ENCODE measurements at regions not wholly inside any gene's neighbourhood (a gene's known extent, or its start where the extent isn't known, plus 50 kb on each side); places are given as distances from the start of the nearest gene placed in this dataset.

DNA sequence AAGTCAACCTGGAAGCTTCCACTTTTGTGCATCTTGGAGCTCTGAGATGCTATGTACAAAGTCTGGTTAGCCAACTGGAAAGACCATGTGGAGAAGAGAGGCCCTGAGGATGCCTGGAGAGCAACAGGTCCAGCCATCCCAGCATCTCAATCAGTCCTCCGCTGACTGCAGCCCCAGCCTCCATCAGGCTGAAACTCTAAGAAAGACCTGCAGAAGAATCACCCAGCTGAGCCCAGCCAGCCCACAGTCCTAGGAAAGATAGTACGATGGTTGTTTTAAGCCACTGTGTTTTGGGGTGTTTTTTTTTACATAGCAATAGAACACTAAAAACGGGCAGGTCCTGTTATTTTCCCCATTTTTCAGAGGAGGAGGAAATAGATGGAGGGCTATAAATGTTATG lies 84.0 kb downstream of the NCR2 start:
- H3K9me3 ChIP-seq: peaks cover 0 to 7% (median 0%) of the 10 kb centered on the region in 3 donors

GRCh38 chr6:41420186-41420585 lies 84.8 kb downstream of the NCR2 start:
- 58 to 87% methylated on average over 4 of the region's 4 CpGs for WGBS, 2 donors (ENCODE audit: low coverage in 1 of 2)
- H3K36me3 ChIP-seq: no peaks in the 10 kb centered on the region
- ATAC-seq: no peak
- TF ChIP-seq, protein P1, sequence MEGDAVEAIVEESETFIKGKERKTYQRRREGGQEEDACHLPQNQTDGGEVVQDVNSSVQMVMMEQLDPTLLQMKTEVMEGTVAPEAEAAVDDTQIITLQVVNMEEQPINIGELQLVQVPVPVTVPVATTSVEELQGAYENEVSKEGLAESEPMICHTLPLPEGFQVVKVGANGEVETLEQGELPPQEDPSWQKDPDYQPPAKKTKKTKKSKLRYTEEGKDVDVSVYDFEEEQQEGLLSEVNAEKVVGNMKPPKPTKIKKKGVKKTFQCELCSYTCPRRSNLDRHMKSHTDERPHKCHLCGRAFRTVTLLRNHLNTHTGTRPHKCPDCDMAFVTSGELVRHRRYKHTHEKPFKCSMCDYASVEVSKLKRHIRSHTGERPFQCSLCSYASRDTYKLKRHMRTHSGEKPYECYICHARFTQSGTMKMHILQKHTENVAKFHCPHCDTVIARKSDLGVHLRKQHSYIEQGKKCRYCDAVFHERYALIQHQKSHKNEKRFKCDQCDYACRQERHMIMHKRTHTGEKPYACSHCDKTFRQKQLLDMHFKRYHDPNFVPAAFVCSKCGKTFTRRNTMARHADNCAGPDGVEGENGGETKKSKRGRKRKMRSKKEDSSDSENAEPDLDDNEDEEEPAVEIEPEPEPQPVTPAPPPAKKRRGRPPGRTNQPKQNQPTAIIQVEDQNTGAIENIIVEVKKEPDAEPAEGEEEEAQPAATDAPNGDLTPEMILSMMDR (IDR thresholded peaks at IDR 0.05): no peak
- no peak for TF ChIP-seq EP300 (IDR thresholded peaks at IDR 0.05)
- TF ChIP-seq POLR2AphosphoS5 (IDR thresholded peaks at IDR 0.05): no peak
- no peak for TF ChIP-seq POLR2A (IDR thresholded peaks at IDR 0.05)
- H3K4me1 ChIP-seq: peaks cover 0 to 8% (median 0%) of the 10 kb centered on the region in 3 donors
- H3K9me3 ChIP-seq: peaks cover 0 to 7% (median 0%) of the 10 kb centered on the region in 3 donors
- no peak overlapping the region for H3K27ac ChIP-seq
- no peak overlapping the region for H3K4me3 ChIP-seq
- peaks cover 16% of the 10 kb centered on the region for H3K27me3 ChIP-seq

More for the DNA sequence above, 84.0 kb downstream of the NCR2 start:
- H3K27me3 ChIP-seq: peaks cover 24% of the 10 kb centered on the region
- H3K36me3 ChIP-seq: no peaks in the 10 kb centered on the region
- no peak overlapping the region for H3K4me3 ChIP-seq
- H3K4me1 ChIP-seq: peaks cover 0 to 2% (median 0%) of the 10 kb centered on the region in 3 donors
- ATAC-seq: no peak
- TF ChIP-seq POLR2A (IDR thresholded peaks at IDR 0.05): no peak
- TF ChIP-seq EP300 (IDR thresholded peaks at IDR 0.05): no peak
- TF ChIP-seq, protein P1 (IDR thresholded peaks at IDR 0.05): no peak
- no peak for TF ChIP-seq POLR2AphosphoS5 (IDR thresholded peaks at IDR 0.05)
- 77 to 100% methylated on average over 2 to 3 of the region's 3 CpGs for WGBS, 2 donors (ENCODE audit: low coverage in 1 of 2)
- no peak overlapping the region for H3K27ac ChIP-seq

DNA sequence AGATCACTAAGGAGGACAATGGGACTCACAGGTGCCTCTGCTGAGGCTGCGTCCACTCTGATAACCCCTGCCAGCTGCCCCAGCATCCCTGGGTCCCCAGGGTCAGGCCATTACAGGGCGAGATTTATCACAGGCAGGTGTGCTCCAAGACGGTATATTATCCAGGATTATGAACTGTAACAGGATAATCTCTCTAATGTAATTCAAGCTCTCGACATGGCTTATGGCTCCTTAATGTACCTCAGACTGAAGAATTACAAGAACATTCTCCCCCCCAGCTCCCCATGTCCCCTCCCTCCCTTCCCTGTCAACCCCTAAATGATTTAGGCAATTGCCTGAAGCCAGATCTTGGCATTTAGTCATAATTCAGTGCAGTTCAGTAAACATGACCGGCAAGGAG lies 86.8 kb downstream of the NCR2 start:
- Histone ChIP-seq H3K27ac (no peak overlapping the region), H3K4me3 (no peak overlapping the region), H3K9me3 (peaks cover 0 to 7% (median 0%) of the 10 kb centered on the region in 3 donors), H3K27me3 (peaks cover 5% of the 10 kb centered on the region), H3K36me3 (no peaks in the 10 kb centered on the region), H3K4me1 (peaks cover 0 to 19% (median 0%) of the 10 kb centered on the region in 3 donors)
- TF ChIP-seq POLR2AphosphoS5 (IDR thresholded peaks at IDR 0.05): no peak
- no peak for TF ChIP-seq POLR2A (IDR thresholded peaks at IDR 0.05)
- TF ChIP-seq EP300 (IDR thresholded peaks at IDR 0.05): no peak
- TF ChIP-seq, protein P1 (IDR thresholded peaks at IDR 0.05): no peak
- 73 to 80% methylated on average over 2 to 5 of the region's 5 CpGs for WGBS, 2 donors (ENCODE audit: low coverage in 1 of 2)
- no peak for ATAC-seq

- TF ChIP-seq POLR2A (IDR thresholded peaks at IDR 0.05): no peak
- TF ChIP-seq POLR2AphosphoS5 (IDR thresholded peaks at IDR 0.05): no peak
- TF ChIP-seq, protein P1 (IDR thresholded peaks at IDR 0.05): no peak
- no peak for TF ChIP-seq EP300 (IDR thresholded peaks at IDR 0.05)
- Histone ChIP-seq H3K4me3 (no peak overlapping the region), H3K27me3 (peaks cover under 1% of the 10 kb centered on the region), H3K36me3 (no peaks in the 10 kb centered on the region), H3K27ac (no peak overlapping the region), H3K9me3 (peaks cover 0 to 7% (median 0%) of the 10 kb centered on the region in 3 donors), H3K4me1 (peaks cover 0 to 27% (median 7%) of the 10 kb centered on the region in 3 donors)
- no peak for ATAC-seq
Measured at GRCh38 chr6:41423002-41423401, 87.6 kb downstream of the NCR2 start.

GRCh38 chr6:41424370-41425058 lies 89.1 kb downstream of the NCR2 start:
- H3K9me3 ChIP-seq: peaks cover 0 to 1% (median 0%) of the 10 kb centered on the region in 3 donors
- no peaks in the 10 kb centered on the region for H3K36me3 ChIP-seq
- no peak overlapping the region for H3K27ac ChIP-seq
- 0 to 5% methylated on average over 2 to 3 of the region's 4 CpGs for WGBS, 2 donors (ENCODE audit: low coverage in 1 of 2)
- ATAC-seq: peak; percentile 63
- H3K4me3 ChIP-seq: no peak overlapping the region
- H3K27me3 ChIP-seq: no peaks in the 10 kb centered on the region
- H3K4me1 ChIP-seq: peaks cover 0 to 41% (median 15%) of the 10 kb centered on the region in 3 donors
- no peak for TF ChIP-seq POLR2AphosphoS5 (IDR thresholded peaks at IDR 0.05)
- TF ChIP-seq, protein P1 (IDR thresholded peaks at IDR 0.05): peak; percentile 67 to 89 (median 87)

Measured in gastroesophageal sphincter (tissue), 4 donors.